ENCODE measurements at regions not wholly inside any gene's neighbourhood (a gene's known extent, or its start where the extent isn't known, plus 50 kb on each side); places are given as distances from the start of the nearest gene placed in this dataset.

GRCh38 chr2:5510082-5510481, 182.1 kb upstream of the SOX11 start:
- TF ChIP-seq POLR2AphosphoS5 (IDR thresholded peaks at IDR 0.05; ENCODE audit: low read depth, low read length) (no peak), REST (IDR thresholded peaks at IDR 0.05; ENCODE audit: insufficient read depth in 1 of 2, low read depth in 2 of 2, low read length in 2 of 2) (no peak), TAF1 (IDR thresholded peaks at IDR 0.05; ENCODE audit: borderline replicate concordance, insufficient read depth, low read length) (no peak), SIN3A (IDR thresholded peaks at IDR 0.05; ENCODE audit: borderline replicate concordance, insufficient read depth, low read length) (no peak), FOXP2 (optimal IDR thresholded peaks at IDR 0.05; ENCODE audit: borderline replicate concordance, extremely low read depth, extremely low read length, insufficient read depth) (no peak)
